Panc1 (cell line): ENCODE measurements at regions not wholly inside any gene's neighbourhood (a gene's known extent, or its start where the extent isn't known, plus 50 kb on each side); places are given as distances from the start of the nearest gene placed in this dataset.

Source experiments
- ATAC-seq: fragments of 200-7000 bp; cut with Tn5 transposase; 2 replicates; pipeline ENCODE4 v1.9.1; 2020; ENCODE audit warnings: mild to moderate bottlenecking, moderate library complexity
- BruUV-seq: library from RNA; stranded (reverse); fragments of 400-500 nt; replicated peaks from 2 replicates; lab custom pipeline; 2021; lab: Mats Ljungman, UMichigan
- CTCF ChIA-PET: fragments of 300-600 bp; sonication (Branson Sonifier 250); formaldehyde crosslinking; loops from one replicate; lab custom pipeline; 2022; ENCODE audit warnings: antibody characterized with exemption; lab: Charles Lee
- POLR2A ChIA-PET: fragments of 300-600 bp; sonication (Branson Sonifier 250); formaldehyde crosslinking; loops from one replicate; lab custom pipeline; 2022; ENCODE audit warnings: antibody characterized with exemption; lab: Charles Lee
- DNase-seq: peaks from one replicate; pipeline ENCODE4 v3.0.0-alpha.2; 2010; ENCODE audit warnings: low read depth, low spot score
- H3K27ac ChIP-seq: 2 replicates; pipeline ENCODE4 v1.5.1; 2011; ENCODE audit warnings: mild to moderate bottlenecking, low read length, inconsistent platforms
- H3K27me3 ChIP-seq: fragments of 200-500 bp; sonication (Bioruptor generic); 2 replicates; pipeline ENCODE4 v1.6.0; 2014; ENCODE audit warnings: low read length, inconsistent platforms; ENCODE audit not compliant: control insufficient read depth, insufficient read depth
- H3K36me3 ChIP-seq: fragments of 200-500 bp; sonication (Bioruptor generic); 2 replicates; pipeline ENCODE4 v1.5.1; 2014; ENCODE audit warnings: inconsistent platforms, mild to moderate bottlenecking, low read length, moderate library complexity; ENCODE audit not compliant: control insufficient read depth, insufficient read depth
- H3K4me1 ChIP-seq: 2 replicates; pipeline ENCODE4 v1.5.1; 2011; ENCODE audit warnings: inconsistent platforms, mild to moderate bottlenecking, low read length, moderate library complexity; ENCODE audit not compliant: control insufficient read depth, insufficient read depth
- H3K4me3 ChIP-seq, 2 experiments: 2 replicates each; pipeline ENCODE4 v1.5.1; 2011 to 2012; ENCODE audit warnings: low read depth in 2 of 2, low read length in 2 of 2, mild to moderate bottlenecking in 2 of 2, inconsistent platforms in 1 of 2, moderate library complexity in 1 of 2
- H3K9me3 ChIP-seq: fragments of 200-500 bp; sonication (Bioruptor generic); 2 replicates; pipeline ENCODE4 v1.5.1; 2014; ENCODE audit warnings: low read depth, mild to moderate bottlenecking, inconsistent platforms, low read length, moderate library complexity; ENCODE audit not compliant: control insufficient read depth, insufficient read depth
- CTCF ChIP-seq: fragments of 450-650 bp; IDR thresholded peaks from 2 replicates; pipeline ENCODE4 v1.5.1; 2017; ENCODE audit warnings: mild to moderate bottlenecking
- POLR2AphosphoS5 ChIP-seq: IDR thresholded peaks from 2 replicates; pipeline ENCODE4 v1.6.1; 2012; ENCODE audit warnings: mild to moderate bottlenecking, low read depth, low read length, moderate library complexity
- REST ChIP-seq, 2 experiments: IDR thresholded peaks; 2 replicates each; pipeline ENCODE4 v1.6.1; 2011 to 2012; ENCODE audit warnings: low read depth in 2 of 2, control low read depth in 1 of 2, low read length in 1 of 2, mild to moderate bottlenecking in 1 of 2, moderate library complexity in 1 of 2; ENCODE audit not compliant: insufficient read depth in 1 of 2
- SIN3A ChIP-seq: IDR thresholded peaks from 2 replicates; pipeline ENCODE4 v1.6.1; 2012; ENCODE audit warnings: low read depth, mild to moderate bottlenecking, low read length, moderate library complexity, borderline replicate concordance; ENCODE audit not compliant: insufficient read depth
- TCF7L2 ChIP-seq: IDR thresholded peaks from 2 replicates; pipeline ENCODE4 v1.6.1; 2011; ENCODE audit warnings: mild to moderate bottlenecking, low read depth, low read length, inconsistent platforms
- in situ Hi-C: cut with HindIII; loops from 2 replicates; pipeline ENCODE4 v1.10.0; 2016; ENCODE audit warnings: low sequenced_read_pairs, low pct_unique_long_range_greater_than_20kb
- intact Hi-C: fragments of 100-400 bp; cut with micrococcal nuclease; formaldehyde crosslinking; loops from one replicate; pipeline ENCODE4 v1.10.0; 2022; ENCODE audit not compliant: unreplicated experiment

GRCh38 chrX:5748586-5749150 is 480.0 kb downstream of the NLGN4X start:
- POLR2A ChIA-PET: no interaction called here
- in situ Hi-C loops: no loop called here

GRCh38 chrX:5746231-5746630 is 482.4 kb downstream of the NLGN4X start:
- CTCF ChIA-PET: no interaction called here
- intact Hi-C loops: no loop called here

More at GRCh38 chrX:5748586-5749150, 480.0 kb downstream of the NLGN4X start:
- Histone ChIP-seq H3K27me3 (no peaks in the 10 kb centered on the region), H3K4me1 (no peaks in the 10 kb centered on the region), H3K36me3 (no peaks in the 10 kb centered on the region), H3K9me3 (no peaks in the 10 kb centered on the region), H3K4me3 (no peak overlapping the region), H3K27ac (no peak overlapping the region)
- ATAC-seq (no peak), DNase-seq (no peak)
- CTCF ChIA-PET: no interaction called here
- TF ChIP-seq SIN3A (no peak), REST (IDR thresholded peaks at IDR 0.05; ENCODE audit: insufficient read depth in 1 of 2, low read depth in 2 of 2, low read length in 1 of 2) (no peak), CTCF (no peak), TCF7L2 (no peak), POLR2AphosphoS5 (no peak)
- BruUV-seq: no TSS peak
- intact Hi-C loops: no loop called here

More at GRCh38 chrX:5746231-5746630, 482.4 kb downstream of the NLGN4X start:
- TF ChIP-seq REST (IDR thresholded peaks at IDR 0.05; ENCODE audit: insufficient read depth in 1 of 2, low read depth in 2 of 2, low read length in 1 of 2) (no peak), CTCF (no peak), SIN3A (no peak), TCF7L2 (no peak), POLR2AphosphoS5 (no peak)
- BruUV-seq: no TSS peak
- H3K4me1 ChIP-seq: no peaks in the 10 kb centered on the region
- in situ Hi-C loops: no loop called here
- no peak for ATAC-seq
- no peaks in the 10 kb centered on the region for H3K36me3 ChIP-seq
- H3K27me3 ChIP-seq: no peaks in the 10 kb centered on the region
- no peak overlapping the region for H3K4me3 ChIP-seq
- no peak overlapping the region for H3K27ac ChIP-seq
- H3K9me3 ChIP-seq: no peaks in the 10 kb centered on the region
- POLR2A ChIA-PET: no interaction called here
- no peak for DNase-seq
